B cell (primary cell): ENCODE measurements at regions not wholly inside any gene's neighbourhood (a gene's known extent, or its start where the extent isn't known, plus 50 kb on each side); places are given as distances from the start of the nearest gene placed in this dataset.

Experiments
- ATAC-seq: fragments of 200-7000 bp; cut with Tn5 transposase; one replicate; pipeline ENCODE4 v1.10.0; 2021; ENCODE audit warnings: low read depth, mild to moderate bottlenecking, moderate number of reproducible peaks, moderate library complexity
- CTCF ChIA-PET: fragments of 350-600 bp; sonication (Branson Sonifier 250); formaldehyde crosslinking; loops from one replicate; lab custom pipeline; 2021; ENCODE audit warnings: antibody characterized with exemption, inconsistent platforms; lab: Charles Lee
- POLR2A ChIA-PET: fragments of 350-600 bp; sonication (Branson Sonifier 250); formaldehyde crosslinking; loops from one replicate; lab custom pipeline; 2021; ENCODE audit warnings: antibody characterized with exemption; lab: Charles Lee
- DNase-seq: peaks from one replicate; pipeline ENCODE4 v3.0.0; 2013
- H2AFZ ChIP-seq: 2 replicates; pipeline ENCODE4 v1.6.1; 2012; ENCODE audit warnings: mild to moderate bottlenecking, low read depth, low read length; ENCODE audit not compliant: insufficient read depth, poor library complexity, severe bottlenecking
- H3K27ac ChIP-seq, 2 donors: 1 replicate in 1 of 2; 2 replicates in 1 of 2; pipeline ENCODE4 v1.5.1; 2012 to 2013; ENCODE audit warnings: low read length in 2 of 2, mild to moderate bottlenecking in 2 of 2, moderate library complexity in 1 of 2
- H3K27me3 ChIP-seq, 4 experiments: fragments of 200-600 bp in 1 of 4; sonication (generic) in 1 of 4; replicated peaks in 1 of 4; 1 replicate in 2 of 4; 2 replicates in 2 of 4; pipeline versions ENCODE4 v1.6.1 to v1.7.0; 2013 to 2016; ENCODE audit warnings: low read length in 3 of 4, mild to moderate bottlenecking in 2 of 4, mixed read lengths in 1 of 4, moderate library complexity in 1 of 4; ENCODE audit not compliant: insufficient read depth in 4 of 4, control insufficient read depth in 3 of 4; ENCODE audit errors: control extremely low read depth in 1 of 4
- H3K36me3 ChIP-seq, 2 experiments: replicated peaks in 1 of 2; 1 replicate in 1 of 2; 2 replicates in 1 of 2; pipeline versions ENCODE4 v1.6.1 to v1.7.1; 2013; ENCODE audit warnings: low read length in 1 of 2; ENCODE audit not compliant: insufficient read depth in 2 of 2, control insufficient read depth in 1 of 2; ENCODE audit errors: control extremely low read depth in 1 of 2, extremely low read depth in 1 of 2
- H3K4me1 ChIP-seq, 2 donors: fragments of 200-600 bp in 1 of 2; sonication (generic) in 1 of 2; 1 replicate in 1 of 2; 2 replicates in 1 of 2; pipeline versions ENCODE4 v1.5.1 to v1.6.1; 2013 to 2017; ENCODE audit warnings: low read length in 2 of 2; ENCODE audit not compliant: control insufficient read depth in 2 of 2, insufficient read depth in 2 of 2
- H3K4me2 ChIP-seq: replicated peaks from 2 replicates; pipeline ENCODE3; 2012; ENCODE audit warnings: mild to moderate bottlenecking, low read depth, low read length; ENCODE audit not compliant: poor library complexity, severe bottlenecking
- H3K4me3 ChIP-seq, 5 experiments: fragments of 200-600 bp in 1 of 5; sonication (generic) in 1 of 5; 1 replicate in 3 of 5; 2 replicates in 2 of 5; pipeline versions ENCODE4 v1.5.1 to v1.7.0; 2011 to 2016; ENCODE audit warnings: low read length in 4 of 5, mild to moderate bottlenecking in 4 of 5, low read depth in 2 of 5, control low read depth in 1 of 5, moderate library complexity in 1 of 5; ENCODE audit not compliant: insufficient read depth in 1 of 5; ENCODE audit errors: control extremely low read depth in 1 of 5, extremely low read depth in 1 of 5
- H3K79me2 ChIP-seq: fragments of 200-600 bp; sonication (generic); one replicate; pipeline ENCODE4 v1.6.0; 2016; ENCODE audit warnings: low read length; ENCODE audit not compliant: control insufficient read depth, insufficient read depth
- H3K9ac ChIP-seq: fragments of 200-600 bp; sonication (generic); 2 replicates; pipeline ENCODE4 v1.6.1; 2017; ENCODE audit warnings: mild to moderate bottlenecking, low read length, moderate library complexity
- H3K9me3 ChIP-seq, 3 donors: one replicate each; pipeline versions ENCODE4 v1.6.1 to v1.7.1; 2013; ENCODE audit warnings: low read length in 2 of 3; ENCODE audit not compliant: control insufficient read depth in 2 of 3, insufficient read depth in 1 of 3; ENCODE audit errors: control extremely low read depth in 1 of 3
- H4K20me1 ChIP-seq: 2 replicates; pipeline ENCODE4 v1.6.0; 2012; ENCODE audit warnings: mild to moderate bottlenecking, low read length; ENCODE audit not compliant: insufficient read depth, control insufficient read depth, poor library complexity, severe bottlenecking
- H3K27ac Mint-ChIP-seq: one replicate; pipeline ENCODE4 v1.8.0; 2021; ENCODE audit warnings: mixed read lengths
- H3K27me3 Mint-ChIP-seq: one replicate; pipeline ENCODE4 v1.8.0; 2021; ENCODE audit warnings: mixed read lengths
- H3K4me1 Mint-ChIP-seq: one replicate; pipeline ENCODE4 v1.8.0; 2021; ENCODE audit warnings: mixed read lengths
- H3K4me3 Mint-ChIP-seq: one replicate; pipeline ENCODE4 v1.8.0; 2021; ENCODE audit warnings: mixed read lengths
- H3K9me3 Mint-ChIP-seq: one replicate; pipeline ENCODE4 v1.8.0; 2022; ENCODE audit warnings: mixed read lengths; ENCODE audit not compliant: insufficient read depth
- CTCF ChIP-seq: fragments of 200-600 bp; IDR thresholded peaks from one replicate; pipeline ENCODE4 v1.8.0; 2022; ENCODE audit warnings: antibody characterized with exemption, mild to moderate bottlenecking
- EZH2 ChIP-seq: IDR thresholded peaks from 2 replicates; pipeline ENCODE4 v1.6.1; 2012; ENCODE audit warnings: borderline replicate concordance, low read depth, mild to moderate bottlenecking, moderate library complexity, low read length; ENCODE audit not compliant: insufficient read depth, poor library complexity, severe bottlenecking
- WGBS: methylation state at CpG from one replicate; pipeline ENCODE4 v1.1.5; 2013; ENCODE audit warnings: missing lambda C conversion rate; ENCODE audit not compliant: insufficient coverage; 5-methylcytosine and 5-hydroxymethylcytosine counted together
- intact Hi-C: fragments of 100-400 bp; cut with micrococcal nuclease; formaldehyde crosslinking; loops from one replicate; pipeline ENCODE4 v1.10.0; 2022

- intact Hi-C loops = no loop called here
- Histone ChIP-seq H3K9ac (no peak overlapping the region), H2AFZ (no peak overlapping the region), H3K27ac (no peak overlapping the region), H3K4me1 (no peaks in the 10 kb centered on the region), H3K4me3 (no peak overlapping the region), H3K9me3 (no peaks in the 10 kb centered on the region), H3K27me3 (no peaks in the 10 kb centered on the region), H4K20me1 (no peaks in the 10 kb centered on the region), H3K79me2 (no peaks in the 10 kb centered on the region), H3K36me3 (no peaks in the 10 kb centered on the region), H3K4me2 (no peak overlapping the region)
- POLR2A ChIA-PET = no interaction called here
- Mint-ChIP-seq H3K9me3 (no peaks in the 10 kb centered on the region), H3K27ac (no peak overlapping the region), H3K4me3 (no peak overlapping the region), H3K27me3 (peaks cover 6% of the 10 kb centered on the region), H3K4me1 (no peaks in the 10 kb centered on the region)
- TF ChIP-seq EZH2 = no peak
- no peak for TF ChIP-seq CTCF
- no peak for ATAC-seq
- WGBS = no CpG with 5 or more reads among the region's 1 CpG
- CTCF ChIA-PET = interaction anchor here (0.7 to 1.3 kb wide), 2 partner anchors 11 to 429 kb away, joined by 3 to 5 read pairs; no protein-coding TSS in a partner anchor
- no peak for DNase-seq
Measured at GRCh38 chr2:37843556-37843955, 81.5 kb upstream of the RMDN2 start.

GRCh38 chr2:37846207-37846606 lies 78.9 kb upstream of the RMDN2 start:
- peaks cover 3% of the 10 kb centered on the region for H3K4me1 Mint-ChIP-seq
- H3K79me2 ChIP-seq = no peaks in the 10 kb centered on the region
- no peak for TF ChIP-seq EZH2
- TF ChIP-seq CTCF = no peak
- no peak overlapping the region for H3K4me3 ChIP-seq
- no peak overlapping the region for H3K4me2 ChIP-seq
- 0% methylated on average over 1 of the region's 1 CpG for WGBS
- intact Hi-C loops = no loop called here
- H3K9me3 Mint-ChIP-seq = no peaks in the 10 kb centered on the region
- H2AFZ ChIP-seq = no peak overlapping the region
- no peaks in the 10 kb centered on the region for H3K9me3 ChIP-seq
- H3K27ac ChIP-seq = no peak overlapping the region
- peaks cover 16 to 17% of the 10 kb centered on the region in 2 donors for H3K4me1 ChIP-seq
- H4K20me1 ChIP-seq = no peaks in the 10 kb centered on the region
- ChIA-PET CTCF (no interaction called here), POLR2A (no interaction called here)
- no peaks in the 10 kb centered on the region for H3K36me3 ChIP-seq
- H3K27ac Mint-ChIP-seq = no peak overlapping the region
- no peaks in the 10 kb centered on the region for H3K27me3 ChIP-seq
- ATAC-seq = no peak
- peaks cover 5% of the 10 kb centered on the region for H3K27me3 Mint-ChIP-seq
- no peak for DNase-seq
- no peak overlapping the region for H3K9ac ChIP-seq
- no peak overlapping the region for H3K4me3 Mint-ChIP-seq
